CD14-positive monocyte (primary cell): ENCODE measurements at regions not wholly inside any gene's neighbourhood (a gene's known extent, or its start where the extent isn't known, plus 50 kb on each side); places are given as distances from the start of the nearest gene placed in this dataset.

Experiments
- DNase-seq, 3 donors: peaks; one replicate each; pipeline ENCODE4 v3.0.0-alpha.2; 2011 to 2022
- H2AFZ ChIP-seq: 2 replicates; pipeline ENCODE4 v1.6.0; 2012; ENCODE audit warnings: mild to moderate bottlenecking, low read depth, low read length, inconsistent platforms; ENCODE audit not compliant: insufficient read depth, poor library complexity, severe bottlenecking
- H3K27ac ChIP-seq, 2 donors: 1 replicate in 1 of 2; 2 replicates in 1 of 2; pipeline ENCODE4 v1.5.1; 2012 to 2013; ENCODE audit warnings: low read length in 2 of 2, control low read depth in 1 of 2, inconsistent platforms in 1 of 2, low read depth in 1 of 2, mild to moderate bottlenecking in 1 of 2
- H3K27me3 ChIP-seq, 2 donors: one replicate each; pipeline versions ENCODE4 v1.6.0 to v1.6.1; 2011 to 2013; ENCODE audit warnings: low read length in 2 of 2; ENCODE audit not compliant: control insufficient read depth in 2 of 2, insufficient read depth in 2 of 2
- H3K36me3 ChIP-seq, 2 donors: replicated peaks in 1 of 2; 1 replicate in 1 of 2; 2 replicates in 1 of 2; pipeline versions ENCODE4 v1.5.1 to v1.6.1; 2012 to 2013; ENCODE audit warnings: low read length in 2 of 2, control low read depth in 1 of 2, inconsistent platforms in 1 of 2, mild to moderate bottlenecking in 1 of 2; ENCODE audit not compliant: insufficient read depth in 2 of 2, control insufficient read depth in 1 of 2
- H3K4me1 ChIP-seq, 2 donors: 1 replicate in 1 of 2; 2 replicates in 1 of 2; pipeline versions ENCODE4 v1.5.1 to v1.6.1; 2012 to 2013; ENCODE audit warnings: low read length in 2 of 2, control low read depth in 1 of 2, inconsistent platforms in 1 of 2, mild to moderate bottlenecking in 1 of 2, moderate library complexity in 1 of 2; ENCODE audit not compliant: insufficient read depth in 2 of 2, control insufficient read depth in 1 of 2
- H3K4me2 ChIP-seq: replicated peaks from 2 replicates; pipeline ENCODE3; 2012; ENCODE audit warnings: low read length, moderate library complexity, mild to moderate bottlenecking; ENCODE audit not compliant: poor library complexity, severe bottlenecking; ENCODE audit errors: extremely low read depth
- H3K4me3 ChIP-seq, 3 experiments: fragments of 200-600 bp in 1 of 3; sonication (generic) in 1 of 3; replicated peaks in 1 of 3; 1 replicate in 2 of 3; 2 replicates in 1 of 3; pipeline ENCODE4 v1.5.1; 2011 to 2013; ENCODE audit warnings: low read length in 3 of 3, mild to moderate bottlenecking in 3 of 3, control low read depth in 2 of 3, low read depth in 2 of 3, inconsistent platforms in 1 of 3, moderate library complexity in 1 of 3
- H3K79me2 ChIP-seq: 2 replicates; pipeline ENCODE4 v1.6.0; 2012; ENCODE audit warnings: mild to moderate bottlenecking, control low read depth, inconsistent platforms, low read length, moderate library complexity; ENCODE audit not compliant: insufficient read depth
- H3K9ac ChIP-seq: 2 replicates; pipeline ENCODE4 v1.6.0; 2017; ENCODE audit warnings: low read length, mild to moderate bottlenecking; ENCODE audit not compliant: insufficient read depth, poor library complexity, severe bottlenecking
- H3K9me3 ChIP-seq, 2 donors: replicated peaks in 1 of 2; 1 replicate in 1 of 2; 2 replicates in 1 of 2; pipeline versions ENCODE4 v1.5.1 to v1.6.1; 2012 to 2013; ENCODE audit warnings: low read length in 2 of 2, control low read depth in 1 of 2; ENCODE audit not compliant: control insufficient read depth in 1 of 2, insufficient read depth in 1 of 2
- H4K20me1 ChIP-seq: 2 replicates; pipeline ENCODE4 v1.6.0; 2012; ENCODE audit warnings: mild to moderate bottlenecking, low read length, control low read depth, moderate library complexity; ENCODE audit not compliant: insufficient read depth
- H3K27ac Mint-ChIP-seq, 7 donors: one replicate each; pipeline ENCODE4 v1.8.0; 2020; ENCODE audit warnings: mild to moderate bottlenecking in 7 of 7, mixed read lengths in 7 of 7, moderate library complexity in 6 of 7, inconsistent platforms in 2 of 7
- H3K27me3 Mint-ChIP-seq, 3 donors: one replicate each; pipeline ENCODE4 v1.8.0; 2021 to 2022; ENCODE audit warnings: low read depth in 3 of 3, mild to moderate bottlenecking in 3 of 3, mixed read lengths in 3 of 3, moderate library complexity in 3 of 3, inconsistent platforms in 1 of 3
- H3K36me3 Mint-ChIP-seq, 2 donors: one replicate each; pipeline ENCODE4 v1.8.0; 2020; ENCODE audit warnings: mixed read lengths in 2 of 2, inconsistent platforms in 1 of 2, mild to moderate bottlenecking in 1 of 2
- H3K4me1 Mint-ChIP-seq: one replicate; pipeline ENCODE4 v1.8.0; 2020; ENCODE audit warnings: mild to moderate bottlenecking, mixed read lengths
- H3K4me3 Mint-ChIP-seq, 2 donors: one replicate each; pipeline ENCODE4 v1.8.0; 2020; ENCODE audit warnings: mild to moderate bottlenecking in 2 of 2, mixed read lengths in 2 of 2, moderate library complexity in 1 of 2
- H3K9me3 Mint-ChIP-seq, 7 donors: one replicate each; pipeline ENCODE4 v1.8.0; 2020 to 2022; ENCODE audit warnings: mixed read lengths in 7 of 7, mild to moderate bottlenecking in 6 of 7, moderate library complexity in 6 of 7, inconsistent platforms in 2 of 7
- CTCF ChIP-seq: fragments of 200-600 bp; IDR thresholded peaks from one replicate; pipeline ENCODE4 v1.8.0; 2022; ENCODE audit warnings: antibody characterized with exemption, mild to moderate bottlenecking
- WGBS: methylation state at CpG from one replicate; pipeline ENCODE4 v1.1.5; 2013; ENCODE audit warnings: missing lambda C conversion rate; ENCODE audit not compliant: insufficient coverage; 5-methylcytosine and 5-hydroxymethylcytosine counted together
- intact Hi-C, 2 donors: fragments of 100-400 bp; cut with micrococcal nuclease; formaldehyde crosslinking; loops; one replicate each; pipeline versions ENCODE4 v1.15.0 to v1.15.1; 2023

GRCh38 chr9:115946530-115946929, 207.1 kb upstream of the PAPPA start:
- H3K36me3 ChIP-seq = no peaks in the 10 kb centered on the region
- no peak overlapping the region for H3K9ac ChIP-seq
- 25% methylated on average over 1 of the region's 2 CpGs for WGBS
- Mint-ChIP-seq H3K36me3 (no peaks in the 10 kb centered on the region), H3K4me1 (no peaks in the 10 kb centered on the region), H3K27ac (no peak overlapping the region), H3K9me3 (peaks cover 5 to 15% (median 7%) of the 10 kb centered on the region in 7 donors), H3K4me3 (no peak overlapping the region), H3K27me3 (peaks cover 0 to 2% (median 0%) of the 10 kb centered on the region in 3 donors)
- no peaks in the 10 kb centered on the region for H3K27me3 ChIP-seq
- no peak overlapping the region for H3K27ac ChIP-seq
- H3K4me3 ChIP-seq = no peak overlapping the region
- no peak for TF ChIP-seq CTCF
- intact Hi-C loops = no loop called here
- no peak overlapping the region for H2AFZ ChIP-seq
- DNase-seq = no peak
- H3K79me2 ChIP-seq = no peaks in the 10 kb centered on the region
- H3K4me2 ChIP-seq = no peak overlapping the region
- no peaks in the 10 kb centered on the region for H3K4me1 ChIP-seq
- H4K20me1 ChIP-seq = no peaks in the 10 kb centered on the region
- H3K9me3 ChIP-seq = no peaks in the 10 kb centered on the region

- intact Hi-C loops = no loop called here
- Mint-ChIP-seq H3K36me3 (no peaks in the 10 kb centered on the region), H3K9me3 (peaks cover 2 to 13% (median 7%) of the 10 kb centered on the region in 7 donors), H3K4me3 (no peak overlapping the region), H3K27me3 (peaks cover 0 to 2% (median 0%) of the 10 kb centered on the region in 3 donors), H3K27ac (no peak overlapping the region), H3K4me1 (no peaks in the 10 kb centered on the region)
- no peaks in the 10 kb centered on the region for H3K9me3 ChIP-seq
- no peaks in the 10 kb centered on the region for H4K20me1 ChIP-seq
- H3K4me1 ChIP-seq = no peaks in the 10 kb centered on the region
- H3K36me3 ChIP-seq = no peaks in the 10 kb centered on the region
- H3K9ac ChIP-seq = no peak overlapping the region
- H3K4me3 ChIP-seq = no peak overlapping the region
- no peaks in the 10 kb centered on the region for H3K27me3 ChIP-seq
- no peak overlapping the region for H3K4me2 ChIP-seq
- no peak overlapping the region for H3K27ac ChIP-seq
- no peak for DNase-seq
- no peaks in the 10 kb centered on the region for H3K79me2 ChIP-seq
- H2AFZ ChIP-seq = no peak overlapping the region
- TF ChIP-seq CTCF = no peak
- WGBS = 40% methylated on average over 1 of the region's 4 CpGs
These were observed 201.6 kb upstream of the PAPPA start for GRCh38 chr9:115951977-115952376.
